Activated CD4-positive, alpha-beta T cell treated with anti-CD3 and anti-CD28 coated beads, Interleukin-2, amount 50 U/mL, for 48 hours (primary cell): ENCODE measurements at regions not wholly inside any gene's neighbourhood (a gene's known extent, or its start where the extent isn't known, plus 50 kb on each side); places are given as distances from the start of the nearest gene placed in this dataset.
"Not testable (repeated sequence)": the region's sequence is repeated elsewhere in the genome, so short reads cannot be mapped to it uniquely, and the experiment has no call there.

Source experiments
- DNase-seq, 2 experiments: peaks; one replicate each; pipeline ENCODE4 v3.0.0-alpha.2; 2020

GRCh38 chr10:36872702-36873393 is 252.6 kb upstream of the ANKRD30A start:
- DNase-seq, result no peak

GRCh38 chr10:36840788-36841187 is 284.6 kb upstream of the ANKRD30A start:
- no peak for DNase-seq

GRCh38 chr10:36837416-36837815 is 288.0 kb upstream of the ANKRD30A start:
- DNase-seq, result no peak

GRCh38 chr10:36819781-36820180 is 305.6 kb upstream of the ANKRD30A start:
- DNase-seq, result no peak

GRCh38 chr10:36817898-36818297 is 307.5 kb upstream of the ANKRD30A start:
- DNase-seq, result no peak

- DNase-seq, result no peak
Measured at GRCh38 chr10:36808625-36809362, 316.6 kb upstream of the ANKRD30A start.

DNA sequence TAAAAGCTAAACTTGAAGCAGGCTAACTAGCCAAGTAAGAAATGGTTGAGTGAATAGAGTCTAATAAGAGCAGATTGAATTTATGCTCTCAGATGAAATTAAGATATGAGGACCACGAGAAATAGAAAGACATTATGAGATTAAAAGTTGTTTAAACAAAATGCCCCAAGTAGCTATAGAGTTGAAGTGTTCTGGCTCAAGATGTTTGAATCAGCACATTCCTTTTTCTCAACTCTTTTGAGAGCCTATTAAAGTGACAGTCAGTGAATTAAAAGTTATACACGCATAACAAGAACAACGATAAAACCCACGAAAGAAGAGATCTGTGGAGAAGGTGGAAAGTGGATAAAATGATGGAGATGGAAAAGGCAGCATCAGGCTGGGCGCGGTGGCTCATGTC is 322.2 kb upstream of the ANKRD30A start:
- DNase-seq, result no peak

GRCh38 chr10:36802490-36803153 is 322.8 kb upstream of the ANKRD30A start:
- no peak for DNase-seq

GRCh38 chr10:36801660-36802059 is 323.7 kb upstream of the ANKRD30A start:
- no peak for DNase-seq

DNA sequence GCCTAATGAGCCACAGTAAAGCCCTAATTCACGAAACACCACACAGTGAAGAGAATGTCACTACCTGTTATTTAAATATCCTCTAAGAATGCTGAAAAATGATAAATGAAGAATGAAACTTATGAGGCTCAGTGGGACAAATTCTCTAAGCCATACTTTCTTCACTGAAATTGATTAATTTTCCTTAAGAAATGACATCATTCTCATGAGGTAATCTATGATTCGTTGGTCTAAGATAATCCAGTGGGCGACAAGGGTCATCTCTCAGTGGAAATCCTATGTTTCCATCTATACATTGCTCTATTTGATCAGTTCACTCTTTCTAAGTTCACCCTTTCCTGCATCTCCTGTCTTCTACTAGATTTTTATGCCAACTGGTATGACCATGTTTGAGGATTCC is 330.4 kb upstream of the ANKRD30A start:
- no peak for DNase-seq

GRCh38 chr10:36789974-36790373 is 335.4 kb upstream of the ANKRD30A start:
- DNase-seq, result no peak

GRCh38 chr10:36788152-36788551 is 337.2 kb upstream of the ANKRD30A start:
- no peak for DNase-seq

DNA sequence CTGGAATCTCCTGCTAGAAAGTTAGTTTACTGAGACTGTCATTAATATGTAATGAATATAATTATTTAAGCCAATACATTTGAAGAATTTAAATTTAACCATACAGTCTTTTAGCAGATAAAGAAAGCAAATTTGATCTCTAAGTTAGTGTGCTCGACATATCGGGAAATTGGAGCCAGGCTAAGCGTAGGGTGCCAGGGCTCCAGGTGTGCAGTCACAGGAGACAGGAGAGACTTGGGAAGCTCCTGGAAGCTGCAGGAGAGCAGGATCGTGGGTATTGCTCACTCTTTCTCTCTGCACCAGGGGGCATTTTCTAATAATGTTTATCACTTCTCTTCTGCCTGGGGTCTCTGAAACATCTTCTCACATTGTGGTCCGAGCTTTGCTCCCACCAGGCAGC is 342.0 kb upstream of the ANKRD30A start:
- no peak for DNase-seq

DNA sequence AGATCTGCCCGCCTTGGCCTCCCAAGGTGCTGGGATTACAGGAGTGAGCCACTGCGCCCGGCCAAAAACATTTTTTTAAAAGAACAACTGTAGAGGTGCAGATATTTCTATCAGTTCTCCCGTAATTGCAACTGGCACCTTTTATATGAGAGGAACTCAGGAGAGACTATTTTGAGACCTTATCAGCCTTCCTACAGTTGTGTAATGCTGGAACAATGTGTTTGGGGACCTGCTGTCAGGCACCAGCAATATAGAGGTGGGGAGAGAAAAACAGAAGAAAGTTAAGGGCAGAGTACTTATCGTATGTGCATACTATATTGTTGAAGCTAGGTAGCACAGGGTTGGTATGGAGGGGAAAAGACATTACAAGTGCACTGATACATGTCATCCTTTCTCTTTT is 343.8 kb upstream of the ANKRD30A start:
- DNase-seq, result no peak

- DNase-seq, result no peak
Measured at GRCh38 chr10:36780158-36780557, 345.2 kb upstream of the ANKRD30A start.

DNA sequence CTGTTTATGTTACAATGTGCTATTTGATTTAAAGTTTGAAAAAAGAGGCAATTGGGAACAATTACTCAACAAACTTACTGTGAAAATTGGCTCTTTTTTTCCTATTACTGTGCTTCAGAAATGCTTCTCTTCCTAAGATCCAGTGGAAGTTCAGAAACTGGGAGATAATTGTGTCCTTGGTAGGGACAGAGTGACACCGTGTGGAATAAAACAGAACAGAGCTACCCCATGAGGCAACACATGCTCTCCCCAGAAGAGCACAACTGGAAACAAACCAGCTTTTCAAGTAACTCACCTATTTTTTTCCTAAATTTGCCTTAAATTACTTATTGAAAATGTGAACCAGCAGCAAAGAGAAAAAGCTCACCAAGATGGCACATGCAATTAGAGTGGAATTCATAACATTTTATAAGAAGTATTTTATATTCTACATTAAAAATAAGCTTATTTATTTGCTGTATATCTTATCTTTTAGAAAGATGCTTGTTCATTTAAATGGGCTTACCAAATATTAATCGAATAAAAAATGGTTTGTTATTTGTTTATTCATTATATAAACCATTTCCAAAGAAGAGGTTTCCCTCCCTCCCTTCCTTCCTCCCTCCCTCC is 346.1 kb upstream of the ANKRD30A start:
- no peak for DNase-seq

- no peak for DNase-seq
Measured at GRCh38 chr10:36778651-36779050, 346.7 kb upstream of the ANKRD30A start.

GRCh38 chr10:36773652-36774051 is 351.7 kb upstream of the ANKRD30A start:
- no peak for DNase-seq

DNA sequence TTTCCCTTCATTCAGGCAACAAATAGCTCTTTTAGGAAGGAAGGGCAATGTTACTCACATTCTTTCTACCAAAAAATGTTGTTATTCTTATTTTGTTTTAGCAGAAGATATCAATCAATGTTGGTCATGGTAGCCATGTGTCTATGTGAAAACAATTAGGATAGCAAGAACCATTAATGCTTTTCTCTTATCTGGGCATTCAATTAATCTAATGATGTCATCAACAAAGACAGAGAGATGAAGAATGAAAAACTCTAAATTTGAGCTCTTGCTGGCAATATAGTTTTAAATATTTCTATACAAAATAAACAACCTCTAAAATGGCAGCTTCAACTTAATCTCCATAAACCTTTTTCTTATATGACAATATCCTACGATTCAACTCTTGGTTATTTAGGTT is 353.7 kb upstream of the ANKRD30A start:
- no peak for DNase-seq

- not testable (repeated sequence) for DNase-seq
Measured at GRCh38 chr10:36769741-36770140, 355.7 kb upstream of the ANKRD30A start.

- DNase-seq, result no peak
Measured at GRCh38 chr10:36766940-36767339, 358.5 kb upstream of the ANKRD30A start.

- no peak for DNase-seq
Measured at GRCh38 chr10:36766415-36766810, 359.0 kb upstream of the ANKRD30A start.

- no peak for DNase-seq
Measured at GRCh38 chr10:36765782-36766414, 359.5 kb upstream of the ANKRD30A start.
